ENCODE measurements at regions not wholly inside any gene's neighbourhood (a gene's known extent, or its start where the extent isn't known, plus 50 kb on each side); places are given as distances from the start of the nearest gene placed in this dataset.
"Not testable (repeated sequence)": the region's sequence is repeated elsewhere in the genome, so short reads cannot be mapped to it uniquely, and the experiment has no call there.

DNA sequence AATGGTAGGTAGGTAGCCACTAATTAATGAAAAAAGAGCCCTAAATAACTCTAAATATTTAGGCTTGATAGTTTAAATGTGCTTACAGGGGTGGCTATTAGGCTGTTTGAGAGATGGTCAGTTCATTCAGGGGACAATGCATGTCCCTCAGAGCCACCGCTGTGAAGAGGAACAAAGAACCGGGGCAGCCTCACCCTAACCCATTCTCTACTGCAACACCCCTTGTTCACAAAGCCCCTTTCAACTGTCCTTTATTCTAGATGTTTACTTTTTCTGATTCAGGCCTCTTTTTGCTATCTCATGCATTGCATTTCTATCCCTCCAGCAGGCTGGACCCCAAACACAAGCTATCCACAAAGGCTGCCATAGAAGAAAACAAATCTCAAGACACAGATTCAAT, 906.7 kb downstream of the NR2F1-AS1 start:
- DNase-seq = no peak
- Mint-ChIP-seq H3K9me3 (no peaks in the 10 kb centered on the region), H3K36me3 (ENCODE audit: low read depth) (no peaks in the 10 kb centered on the region), H3K4me3 (no peak overlapping the region), H3K27ac (no peak overlapping the region), H3K4me1 (ENCODE audit: low read depth) (no peaks in the 10 kb centered on the region), H3K27me3 (no peaks in the 10 kb centered on the region)
- ChIA-PET CTCF (no interaction called here), POLR2A (no interaction called here)
- ATAC-seq = no peak
- intact Hi-C loops (cut with micrococcal nuclease) = no loop called here
- TF ChIP-seq, protein P1, sequence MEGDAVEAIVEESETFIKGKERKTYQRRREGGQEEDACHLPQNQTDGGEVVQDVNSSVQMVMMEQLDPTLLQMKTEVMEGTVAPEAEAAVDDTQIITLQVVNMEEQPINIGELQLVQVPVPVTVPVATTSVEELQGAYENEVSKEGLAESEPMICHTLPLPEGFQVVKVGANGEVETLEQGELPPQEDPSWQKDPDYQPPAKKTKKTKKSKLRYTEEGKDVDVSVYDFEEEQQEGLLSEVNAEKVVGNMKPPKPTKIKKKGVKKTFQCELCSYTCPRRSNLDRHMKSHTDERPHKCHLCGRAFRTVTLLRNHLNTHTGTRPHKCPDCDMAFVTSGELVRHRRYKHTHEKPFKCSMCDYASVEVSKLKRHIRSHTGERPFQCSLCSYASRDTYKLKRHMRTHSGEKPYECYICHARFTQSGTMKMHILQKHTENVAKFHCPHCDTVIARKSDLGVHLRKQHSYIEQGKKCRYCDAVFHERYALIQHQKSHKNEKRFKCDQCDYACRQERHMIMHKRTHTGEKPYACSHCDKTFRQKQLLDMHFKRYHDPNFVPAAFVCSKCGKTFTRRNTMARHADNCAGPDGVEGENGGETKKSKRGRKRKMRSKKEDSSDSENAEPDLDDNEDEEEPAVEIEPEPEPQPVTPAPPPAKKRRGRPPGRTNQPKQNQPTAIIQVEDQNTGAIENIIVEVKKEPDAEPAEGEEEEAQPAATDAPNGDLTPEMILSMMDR (IDR thresholded peaks at IDR 0.05) = no peak

- CTCF ChIA-PET = no interaction called here
- intact Hi-C loops (cut with micrococcal nuclease) = no loop called here
These were observed 915.5 kb downstream of the NR2F1-AS1 start for GRCh38 chr5:92665506-92665905.

GRCh38 chr5:92662741-92663140, 918.3 kb downstream of the NR2F1-AS1 start:
- DNase-seq (no peak), ATAC-seq (no peak)
- Mint-ChIP-seq H3K4me3 (no peak overlapping the region), H3K9me3 (peaks cover 1% of the 10 kb centered on the region), H3K27me3 (no peaks in the 10 kb centered on the region), H3K36me3 (ENCODE audit: low read depth) (no peaks in the 10 kb centered on the region), H3K27ac (no peak overlapping the region), H3K4me1 (ENCODE audit: low read depth) (no peaks in the 10 kb centered on the region)
- TF ChIP-seq, protein P1 (IDR thresholded peaks at IDR 0.05) = no peak
- intact Hi-C loops (cut with micrococcal nuclease) = no loop called here
- CTCF ChIA-PET = no interaction called here
- POLR2A ChIA-PET = no interaction called here

More at GRCh38 chr5:92665506-92665905, 915.5 kb downstream of the NR2F1-AS1 start:
- Mint-ChIP-seq H3K4me3 (no peak overlapping the region), H3K36me3 (ENCODE audit: low read depth) (no peaks in the 10 kb centered on the region), H3K9me3 (peaks cover 1% of the 10 kb centered on the region), H3K4me1 (ENCODE audit: low read depth) (no peaks in the 10 kb centered on the region), H3K27me3 (no peaks in the 10 kb centered on the region), H3K27ac (no peak overlapping the region)
- DNase-seq (no peak), ATAC-seq (no peak)
- TF ChIP-seq, protein P1 (IDR thresholded peaks at IDR 0.05) = no peak
- POLR2A ChIA-PET = no interaction called here

GRCh38 chr5:92659246-92659645, 921.8 kb downstream of the NR2F1-AS1 start:
- ATAC-seq (no peak), DNase-seq (no peak)
- POLR2A ChIA-PET = no interaction called here
- no peaks in the 10 kb centered on the region for H3K27me3 Mint-ChIP-seq
- intact Hi-C loops (cut with micrococcal nuclease) = no loop called here
- H3K4me1 Mint-ChIP-seq (ENCODE audit: low read depth) = no peaks in the 10 kb centered on the region
- no peak overlapping the region for H3K4me3 Mint-ChIP-seq
- no peaks in the 10 kb centered on the region for H3K36me3 Mint-ChIP-seq (ENCODE audit: low read depth)
- CTCF ChIA-PET = no interaction called here
- H3K9me3 Mint-ChIP-seq = peaks cover 3% of the 10 kb centered on the region
- H3K27ac Mint-ChIP-seq = no peak overlapping the region
- TF ChIP-seq, protein P1 (IDR thresholded peaks at IDR 0.05) = no peak

- ATAC-seq; H3K27ac Mint-ChIP-seq; H3K27me3 Mint-ChIP-seq; H3K36me3 Mint-ChIP-seq (ENCODE audit: low read depth); H3K4me3 Mint-ChIP-seq; CTCF ChIA-PET; POLR2A ChIA-PET; H3K4me1 Mint-ChIP-seq (ENCODE audit: low read depth); DNase-seq; H3K9me3 Mint-ChIP-seq; intact Hi-C loops (cut with micrococcal nuclease): not testable (repeated sequence)
These were observed 926.4 kb downstream of the NR2F1-AS1 start for GRCh38 chr5:92654601-92655000.

All from activated CD8-positive, alpha-beta T cell treated with anti-CD3 and anti-CD28 coated beads for 36 hours (primary cell).